ENCODE measurements at regions not wholly inside any gene's neighbourhood (a gene's known extent, or its start where the extent isn't known, plus 50 kb on each side); places are given as distances from the start of the nearest gene placed in this dataset.

- DNase-seq (ENCODE audit: low spot score): no peak
- no peak for TF ChIP-seq CTCF (IDR thresholded peaks at IDR 0.05; ENCODE audit: extremely low read depth, missing control alignments)
Measured at GRCh38 chr11:123268156-123268555, 73.1 kb upstream of the CLMP start.

GRCh38 chr11:123265951-123266350 is 70.9 kb upstream of the CLMP start:
- TF ChIP-seq CTCF (IDR thresholded peaks at IDR 0.05; ENCODE audit: extremely low read depth, missing control alignments): no peak
- no peak for DNase-seq (ENCODE audit: low spot score)

- no peak for TF ChIP-seq CTCF (IDR thresholded peaks at IDR 0.05; ENCODE audit: extremely low read depth, missing control alignments)
- no peak for DNase-seq (ENCODE audit: low spot score)
Measured at GRCh38 chr11:123264431-123264780, 69.4 kb upstream of the CLMP start.

GRCh38 chr11:123261345-123262106 is 66.5 kb upstream of the CLMP start:
- TF ChIP-seq CTCF (IDR thresholded peaks at IDR 0.05; ENCODE audit: extremely low read depth, missing control alignments): peak; percentile 36
- peak; percentile 67 for DNase-seq (ENCODE audit: low spot score)

GRCh38 chr11:123260511-123261211 is 65.6 kb upstream of the CLMP start:
- DNase-seq (ENCODE audit: low spot score): no peak

GRCh38 chr11:123258877-123259276 is 63.8 kb upstream of the CLMP start:
- no peak for DNase-seq (ENCODE audit: low spot score)
- no peak for TF ChIP-seq CTCF (IDR thresholded peaks at IDR 0.05; ENCODE audit: extremely low read depth, missing control alignments)

More at GRCh38 chr11:123260511-123261211, 65.6 kb upstream of the CLMP start:
- no peak for TF ChIP-seq CTCF (IDR thresholded peaks at IDR 0.05; ENCODE audit: extremely low read depth, missing control alignments)

GRCh38 chr11:123257370-123257769 is 62.3 kb upstream of the CLMP start:
- TF ChIP-seq CTCF (IDR thresholded peaks at IDR 0.05; ENCODE audit: extremely low read depth, missing control alignments): no peak
- no peak for DNase-seq (ENCODE audit: low spot score)

Data from GM20000 (cell line).